BLaER1 treated with 17β-estradiol and CSF1 and Interleukin-3, amounts not matched to agents 10 nM and 100 nM (cell line): ENCODE measurements at regions not wholly inside any gene's neighbourhood (a gene's known extent, or its start where the extent isn't known, plus 50 kb on each side); places are given as distances from the start of the nearest gene placed in this dataset.
"Not testable (repeated sequence)": the region's sequence is repeated elsewhere in the genome, so short reads cannot be mapped to it uniquely, and the experiment has no call there.

ENCODE experiments used
- H3K27ac ChIP-seq, 11 experiments: shearing (Covaris generic); formaldehyde crosslinking; 2 replicates each; pipeline ENCODE4 v1.8.1; 2022
- H3K27me3 ChIP-seq, 11 experiments: shearing (Covaris generic); formaldehyde crosslinking; 2 replicates each; pipeline ENCODE4 v1.8.1; 2022
- H3K36me3 ChIP-seq, 11 experiments: shearing (Covaris generic); formaldehyde crosslinking; 2 replicates each; pipeline ENCODE4 v1.8.1; 2022
- H3K4me1 ChIP-seq, 10 experiments: shearing (Covaris generic); formaldehyde crosslinking; 2 replicates each; pipeline ENCODE4 v1.8.1; 2022
- H3K4me2 ChIP-seq, 11 experiments: shearing (Covaris generic); formaldehyde crosslinking; 2 replicates each; pipeline ENCODE4 v1.8.1; 2022
- H3K4me3 ChIP-seq, 10 experiments: shearing (Covaris generic); formaldehyde crosslinking; 2 replicates each; pipeline ENCODE4 v1.8.1; 2022
- H3K9ac ChIP-seq, 11 experiments: shearing (Covaris generic); formaldehyde crosslinking; 2 replicates each; pipeline ENCODE4 v1.8.1; 2022
- H3K9me3 ChIP-seq, 11 experiments: shearing (Covaris generic); formaldehyde crosslinking; replicated peaks in 1 of 11; 2 replicates each; pipeline ENCODE4 v1.8.1; 2022
- H4K20me1 ChIP-seq, 11 experiments: shearing (Covaris generic); formaldehyde crosslinking; 2 replicates each; pipeline ENCODE4 v1.8.1; 2022
- Cebpa-rat ChIP-seq, 11 experiments: shearing (Covaris generic); IDR thresholded peaks; 2 replicates each; pipeline ENCODE4 v1.8.1; 2022

- Histone ChIP-seq H4K20me1 (no peaks in the 10 kb centered on the region), H3K9ac (no peak overlapping the region), H3K27me3 (no peaks in the 10 kb centered on the region), H3K4me3 (no peak overlapping the region), H3K36me3 (no peaks in the 10 kb centered on the region), H3K4me1 (peaks cover 0 to 2% (median 0%) of the 10 kb centered on the region in 10 experiments; a peak in 2 of 20 replicates), H3K9me3 (no peaks in the 10 kb centered on the region), H3K4me2 (no peak overlapping the region), H3K27ac (no peak overlapping the region)
- TF ChIP-seq Cebpa-rat (IDR thresholded peaks at IDR 0.05), result no peak
Observed at GRCh38 chr2:150672311-150672710, 184.8 kb upstream of the RND3 start.

DNA sequence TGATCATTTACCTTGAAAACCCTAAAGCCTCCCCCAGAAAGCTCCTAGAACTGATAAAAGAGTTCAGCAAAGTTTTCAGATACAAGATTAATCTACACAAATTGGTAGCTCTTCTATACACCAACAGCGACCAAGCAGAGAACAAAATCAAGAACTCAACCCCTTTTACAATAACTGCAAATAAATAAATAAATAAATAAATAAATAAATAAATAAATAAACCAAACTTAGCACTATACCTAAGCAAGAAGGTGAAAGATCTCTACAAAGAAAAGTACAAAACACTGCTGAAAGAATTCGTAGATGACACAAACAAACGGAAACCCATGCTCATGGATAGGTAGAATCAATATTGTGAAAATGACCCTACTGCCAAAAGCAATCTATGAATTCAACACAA is 182.0 kb upstream of the RND3 start:
- no peak for TF ChIP-seq Cebpa-rat (IDR thresholded peaks at IDR 0.05)
- no peak overlapping the region for H3K4me2 ChIP-seq
- H3K4me3 ChIP-seq, result no peak overlapping the region
- H3K27me3 ChIP-seq, result no peaks in the 10 kb centered on the region
- no peaks in the 10 kb centered on the region for H4K20me1 ChIP-seq
- no peak overlapping the region for H3K27ac ChIP-seq
- H3K9me3 ChIP-seq, result no peaks in the 10 kb centered on the region
- H3K9ac ChIP-seq, result no peak overlapping the region
- H3K4me1 ChIP-seq, result no peaks in the 10 kb centered on the region
- no peaks in the 10 kb centered on the region for H3K36me3 ChIP-seq

GRCh38 chr2:150667039-150667438 is 179.6 kb upstream of the RND3 start:
- peaks cover 6 to 16% (median 13%) of the 10 kb centered on the region in 11 experiments for H3K9me3 ChIP-seq
- not testable (repeated sequence) for H3K4me2 ChIP-seq, H3K27me3 ChIP-seq, H3K27ac ChIP-seq, H4K20me1 ChIP-seq, H3K9ac ChIP-seq, H3K36me3 ChIP-seq, H3K4me1 ChIP-seq, H3K4me3 ChIP-seq

GRCh38 chr2:150663143-150663542 is 175.7 kb upstream of the RND3 start:
- peaks cover 0 to 5% (median 0%) of the 10 kb centered on the region in 10 experiments; a peak in 2 of 20 replicates for H3K4me1 ChIP-seq
- H4K20me1 ChIP-seq, result no peaks in the 10 kb centered on the region
- H3K4me3 ChIP-seq, result no peak overlapping the region
- H3K27me3 ChIP-seq, result no peaks in the 10 kb centered on the region
- no peaks in the 10 kb centered on the region; a peak in 1 of 22 replicates for H3K36me3 ChIP-seq
- H3K27ac ChIP-seq, result no peak overlapping the region
- peaks cover 23 to 36% (median 30%) of the 10 kb centered on the region in 11 experiments for H3K9me3 ChIP-seq
- H3K9ac ChIP-seq, result no peak overlapping the region
- TF ChIP-seq Cebpa-rat (IDR thresholded peaks at IDR 0.05), result no peak
- no peak overlapping the region for H3K4me2 ChIP-seq

DNA sequence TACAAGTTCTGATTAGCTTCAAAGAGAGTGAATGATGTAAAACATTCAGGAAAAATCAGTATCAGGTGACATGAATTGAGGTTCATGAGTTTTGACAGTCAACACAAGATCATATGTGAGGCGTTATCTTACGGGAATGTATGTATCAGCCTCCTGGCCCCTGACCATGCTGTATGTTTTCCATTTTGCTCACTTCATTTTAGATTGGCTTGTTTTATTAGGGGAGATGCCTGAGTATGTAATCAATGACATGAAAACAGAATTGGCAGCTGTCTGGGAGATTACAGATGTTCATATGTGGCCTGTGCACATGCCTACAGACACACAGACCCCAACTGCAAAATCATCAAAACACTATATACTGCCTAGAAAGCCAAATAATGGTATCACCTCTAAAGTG is 168.5 kb upstream of the RND3 start:
- no peaks in the 10 kb centered on the region for H3K27me3 ChIP-seq
- H3K9ac ChIP-seq, result no peak overlapping the region
- peaks cover under 1 to 17% (median 8%) of the 10 kb centered on the region in 11 experiments; a peak in 16 of 22 replicates for H3K9me3 ChIP-seq
- H3K36me3 ChIP-seq, result no peaks in the 10 kb centered on the region
- no peak overlapping the region for H3K4me3 ChIP-seq
- TF ChIP-seq Cebpa-rat (IDR thresholded peaks at IDR 0.05), result no peak
- no peak overlapping the region for H3K27ac ChIP-seq
- no peaks in the 10 kb centered on the region for H4K20me1 ChIP-seq
- no peak overlapping the region for H3K4me2 ChIP-seq
- H3K4me1 ChIP-seq, result no peaks in the 10 kb centered on the region

- no peaks in the 10 kb centered on the region for H3K36me3 ChIP-seq
- H3K4me2 ChIP-seq, result no peak overlapping the region
- no peak overlapping the region for H3K27ac ChIP-seq
- H3K9ac ChIP-seq, result no peak overlapping the region
- peaks cover 0 to 2% (median 0%) of the 10 kb centered on the region in 10 experiments; a peak in 2 of 20 replicates for H3K4me1 ChIP-seq
- TF ChIP-seq Cebpa-rat (IDR thresholded peaks at IDR 0.05), result no peak
- peaks cover 0 to 10% (median 0%) of the 10 kb centered on the region in 11 experiments; a peak in 3 of 22 replicates for H3K9me3 ChIP-seq
- no peaks in the 10 kb centered on the region for H3K27me3 ChIP-seq
- no peak overlapping the region for H3K4me3 ChIP-seq
- no peaks in the 10 kb centered on the region for H4K20me1 ChIP-seq
Observed at GRCh38 chr2:150653351-150653750, 165.9 kb upstream of the RND3 start.

DNA sequence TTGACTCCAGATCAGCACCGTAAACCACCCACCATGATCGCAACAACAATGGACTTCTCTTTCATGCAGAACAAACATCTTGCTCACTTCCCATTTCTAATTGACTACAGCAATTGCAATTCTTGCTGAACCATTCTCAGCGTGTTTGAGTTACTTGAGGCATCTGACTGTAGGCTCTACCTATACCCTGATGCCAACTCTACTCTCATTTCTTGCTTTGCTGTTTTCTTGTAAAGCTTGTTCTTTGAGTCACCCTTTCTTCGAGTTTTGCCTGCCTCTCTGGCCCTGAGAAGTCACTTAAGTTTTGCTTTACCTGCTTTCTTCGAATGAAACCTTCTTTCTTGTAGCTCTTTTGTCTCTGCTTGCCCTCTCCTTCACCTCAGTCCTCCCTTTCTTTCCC is 160.5 kb upstream of the RND3 start:
- H3K9me3 ChIP-seq, result no peaks in the 10 kb centered on the region
- H4K20me1 ChIP-seq, result no peaks in the 10 kb centered on the region
- no peak overlapping the region for H3K4me3 ChIP-seq
- no peaks in the 10 kb centered on the region for H3K27me3 ChIP-seq
- H3K9ac ChIP-seq, result no peak overlapping the region
- H3K36me3 ChIP-seq, result no peaks in the 10 kb centered on the region
- no peak overlapping the region for H3K27ac ChIP-seq
- H3K4me2 ChIP-seq, result peak overlapping the region in 2 of 11 experiments; percentile 29 to 39; a peak in 2 of 22 replicates
- H3K4me1 ChIP-seq, result peaks cover 0 to 39% (median 0%) of the 10 kb centered on the region in 10 experiments; a peak in 4 of 20 replicates
- no peak for TF ChIP-seq Cebpa-rat (IDR thresholded peaks at IDR 0.05)

DNA sequence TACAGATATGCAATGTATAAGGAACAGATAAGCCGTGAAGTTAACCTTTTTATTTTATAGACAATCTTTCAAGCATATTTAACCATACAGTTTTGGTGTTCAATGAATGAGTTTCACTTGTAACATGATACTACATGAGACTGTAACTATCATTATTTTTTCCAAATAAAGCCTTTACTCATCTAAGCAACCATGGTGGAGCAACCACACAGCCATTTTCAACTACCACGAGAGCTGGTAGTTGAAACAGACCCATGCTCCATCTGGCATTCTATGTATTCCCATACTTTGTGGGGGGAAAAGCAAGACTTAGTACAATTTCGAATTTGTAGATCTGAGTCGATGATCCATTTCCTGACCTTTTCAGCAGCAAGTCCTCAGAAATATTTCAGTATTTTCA is 159.3 kb upstream of the RND3 start:
- Histone ChIP-seq H3K4me2 (no peak overlapping the region), H3K36me3 (no peaks in the 10 kb centered on the region), H3K27ac (no peak overlapping the region), H3K9ac (no peak overlapping the region), H4K20me1 (no peaks in the 10 kb centered on the region), H3K27me3 (no peaks in the 10 kb centered on the region), H3K4me3 (no peak overlapping the region), H3K9me3 (no peaks in the 10 kb centered on the region), H3K4me1 (peaks cover 0 to 39% (median 0%) of the 10 kb centered on the region in 10 experiments; a peak in 4 of 20 replicates)
- TF ChIP-seq Cebpa-rat (IDR thresholded peaks at IDR 0.05), result no peak

DNA sequence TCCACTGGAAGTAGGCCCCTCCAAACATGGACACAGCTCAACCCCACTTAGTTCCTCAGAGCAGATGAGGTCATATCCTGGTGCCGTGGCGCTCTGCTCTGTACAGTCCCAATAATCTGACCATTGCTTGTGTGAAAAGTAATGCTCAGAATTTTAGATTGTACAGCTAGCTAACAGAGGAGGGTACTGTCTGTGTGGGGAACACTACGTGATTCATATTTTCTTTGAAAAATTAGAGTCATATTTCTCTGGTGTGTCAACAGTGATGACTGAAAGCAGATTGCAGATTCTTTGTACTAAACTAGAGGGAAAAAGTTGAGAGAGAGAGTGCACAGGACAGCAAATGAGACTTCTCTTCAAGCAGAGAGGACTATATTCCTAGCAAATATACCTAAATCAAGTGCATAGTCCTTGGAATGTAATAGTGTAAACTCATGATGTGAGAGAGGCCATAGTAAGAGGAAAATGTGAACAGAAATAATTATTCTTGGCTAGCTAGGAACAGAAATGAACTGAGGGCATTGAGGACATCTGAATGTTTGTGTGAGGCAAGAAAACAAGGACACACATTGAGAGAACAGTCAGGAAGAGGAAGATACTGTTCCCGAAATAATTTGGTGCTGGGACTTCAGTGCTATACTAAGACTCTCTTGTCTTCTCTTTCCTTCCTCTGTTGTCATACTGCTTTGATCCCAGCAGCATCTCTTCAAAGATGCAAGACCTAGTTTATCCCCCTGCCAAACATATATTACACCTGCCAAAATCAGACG is 157.0 kb upstream of the RND3 start:
- Histone ChIP-seq H4K20me1 (no peaks in the 10 kb centered on the region), H3K27me3 (no peaks in the 10 kb centered on the region), H3K36me3 (no peaks in the 10 kb centered on the region), H3K9me3 (no peaks in the 10 kb centered on the region), H3K4me1 (peaks cover 0 to 39% (median 0%) of the 10 kb centered on the region in 10 experiments; a peak in 4 of 20 replicates), H3K27ac (peak overlapping the region in 1 of 11 experiments; percentile 2; a peak in 1 of 22 replicates), H3K9ac (no peak overlapping the region), H3K4me2 (peak overlapping the region in 2 of 11 experiments; percentile 40 to 46; a peak in 4 of 22 replicates), H3K4me3 (no peak overlapping the region)
- TF ChIP-seq Cebpa-rat (IDR thresholded peaks at IDR 0.05), result no peak
